HFFc6 (cell line): ENCODE measurements at regions not wholly inside any gene's neighbourhood (a gene's known extent, or its start where the extent isn't known, plus 50 kb on each side); places are given as distances from the start of the nearest gene placed in this dataset.

Experiments
- DNase-seq: peaks from one replicate; pipeline ENCODE4 v3.0.0-alpha.2; 2018
- H3K27ac Mint-ChIP-seq: 2 replicates; pipeline ENCODE4 v1.8.0; 2020; ENCODE audit warnings: mild to moderate bottlenecking, mixed read lengths
- H3K27me3 Mint-ChIP-seq: 2 replicates; pipeline ENCODE4 v1.8.0; 2021; ENCODE audit warnings: mild to moderate bottlenecking, moderate library complexity, mixed read lengths; ENCODE audit not compliant: insufficient read depth
- H3K36me3 Mint-ChIP-seq: 2 replicates; pipeline ENCODE4 v1.8.0; 2021; ENCODE audit warnings: low read depth, mixed read lengths
- H3K4me1 Mint-ChIP-seq: 2 replicates; pipeline ENCODE4 v1.8.0; 2020; ENCODE audit warnings: low read depth, mixed read lengths
- H3K4me3 Mint-ChIP-seq: 2 replicates; pipeline ENCODE4 v1.8.0; 2020; ENCODE audit warnings: mild to moderate bottlenecking, moderate library complexity, mixed read lengths
- H3K9me3 Mint-ChIP-seq: 2 replicates; pipeline ENCODE4 v1.8.0; 2020; ENCODE audit warnings: mild to moderate bottlenecking, mixed read lengths
- TF ChIP-seq, protein P1 (sequence below): fragments of 200-600 bp; sonication (generic); IDR thresholded peaks from 2 replicates; pipeline ENCODE4 v1.5.0; 2021; ENCODE audit warnings: antibody characterized with exemption, mild to moderate bottlenecking

DNA sequence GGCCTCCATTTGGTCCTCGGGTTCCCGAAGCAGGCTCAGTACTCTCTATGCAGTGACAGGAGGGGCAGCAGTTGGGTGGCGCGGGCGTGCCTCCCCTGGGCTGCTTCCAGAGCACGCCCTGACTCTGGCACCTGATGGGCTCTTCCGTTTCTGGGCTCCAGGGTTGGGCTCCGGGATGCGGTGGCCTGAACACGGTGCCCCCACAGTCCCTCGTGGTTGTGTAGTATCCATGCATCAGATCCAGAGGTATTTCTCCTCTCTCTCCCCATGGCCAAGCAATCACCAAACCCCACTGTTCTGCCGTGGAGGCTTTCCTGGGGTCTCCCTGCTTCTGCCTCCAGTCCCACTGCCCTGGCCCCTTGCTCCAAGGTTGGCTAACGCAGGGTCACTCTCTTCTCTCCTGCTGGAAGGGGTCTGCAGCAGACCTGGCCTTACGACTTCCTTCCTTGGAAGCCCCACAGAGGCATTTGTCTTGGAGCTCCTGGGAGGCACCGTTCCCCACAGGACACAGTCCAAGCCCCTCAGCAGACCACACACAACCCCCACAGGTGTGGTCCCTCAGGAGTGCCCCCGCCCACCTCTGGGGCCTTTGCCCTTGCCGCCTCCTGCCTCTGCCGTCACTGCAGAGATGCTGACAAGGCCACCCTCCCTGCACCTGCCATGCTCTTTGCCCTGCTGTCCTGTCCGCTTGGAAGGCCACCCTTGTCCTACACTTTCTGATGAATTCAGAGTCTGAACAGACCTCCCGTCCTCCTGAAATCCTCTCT lies 136.6 kb upstream of the ASB18 start:
- no peak for DNase-seq
- Mint-ChIP-seq H3K27ac (no peak overlapping the region), H3K4me1 (no peaks in the 10 kb centered on the region), H3K36me3 (no peaks in the 10 kb centered on the region), H3K9me3 (peaks cover 66% of the 10 kb centered on the region), H3K27me3 (no peaks in the 10 kb centered on the region; the same call in none of the 2 replicates), H3K4me3 (no peak overlapping the region)
- TF ChIP-seq, protein P1, sequence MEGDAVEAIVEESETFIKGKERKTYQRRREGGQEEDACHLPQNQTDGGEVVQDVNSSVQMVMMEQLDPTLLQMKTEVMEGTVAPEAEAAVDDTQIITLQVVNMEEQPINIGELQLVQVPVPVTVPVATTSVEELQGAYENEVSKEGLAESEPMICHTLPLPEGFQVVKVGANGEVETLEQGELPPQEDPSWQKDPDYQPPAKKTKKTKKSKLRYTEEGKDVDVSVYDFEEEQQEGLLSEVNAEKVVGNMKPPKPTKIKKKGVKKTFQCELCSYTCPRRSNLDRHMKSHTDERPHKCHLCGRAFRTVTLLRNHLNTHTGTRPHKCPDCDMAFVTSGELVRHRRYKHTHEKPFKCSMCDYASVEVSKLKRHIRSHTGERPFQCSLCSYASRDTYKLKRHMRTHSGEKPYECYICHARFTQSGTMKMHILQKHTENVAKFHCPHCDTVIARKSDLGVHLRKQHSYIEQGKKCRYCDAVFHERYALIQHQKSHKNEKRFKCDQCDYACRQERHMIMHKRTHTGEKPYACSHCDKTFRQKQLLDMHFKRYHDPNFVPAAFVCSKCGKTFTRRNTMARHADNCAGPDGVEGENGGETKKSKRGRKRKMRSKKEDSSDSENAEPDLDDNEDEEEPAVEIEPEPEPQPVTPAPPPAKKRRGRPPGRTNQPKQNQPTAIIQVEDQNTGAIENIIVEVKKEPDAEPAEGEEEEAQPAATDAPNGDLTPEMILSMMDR: no peak

DNA sequence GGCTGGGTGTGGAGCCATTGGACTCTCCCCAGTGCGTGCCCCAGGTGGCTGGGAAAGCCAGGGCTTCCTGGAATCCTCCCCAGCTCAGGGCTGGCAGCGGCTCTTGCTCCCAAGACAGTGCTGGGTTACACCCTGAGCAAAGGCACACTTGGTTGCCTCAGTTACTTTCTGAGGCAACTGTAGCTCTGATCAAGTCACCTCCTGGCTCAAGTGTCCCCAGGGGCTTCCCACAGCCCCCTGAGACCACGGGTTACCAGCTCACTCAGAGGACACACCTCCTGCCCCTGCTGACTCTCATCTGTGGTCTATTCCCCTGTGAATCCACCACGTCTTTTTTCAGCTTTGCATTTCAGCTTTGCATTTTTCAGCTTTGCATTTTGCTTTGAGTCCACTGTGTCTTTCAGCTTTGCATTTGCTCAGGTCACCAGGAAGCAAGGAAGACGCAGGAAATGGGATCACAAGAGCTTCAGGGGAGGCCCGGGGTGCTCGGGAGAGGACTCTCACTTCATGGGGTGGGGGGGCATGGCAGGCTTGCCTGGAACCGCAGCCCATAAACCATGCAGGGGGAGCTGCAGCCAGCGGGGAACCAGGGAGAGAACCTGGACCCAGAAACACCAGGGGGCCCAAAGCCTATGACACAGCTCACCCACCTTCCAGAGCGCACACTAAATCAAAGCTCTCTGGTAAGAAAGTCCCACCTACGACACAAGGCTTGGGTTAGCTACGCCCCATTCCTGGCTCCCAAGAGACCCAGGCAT lies 138.0 kb upstream of the ASB18 start:
- Mint-ChIP-seq H3K27me3 (no peaks in the 10 kb centered on the region; the same call in none of the 2 replicates), H3K36me3 (no peaks in the 10 kb centered on the region), H3K4me1 (no peaks in the 10 kb centered on the region), H3K9me3 (peaks cover 71% of the 10 kb centered on the region), H3K4me3 (no peak overlapping the region), H3K27ac (no peak overlapping the region)
- no peak for DNase-seq
- TF ChIP-seq, protein P1: no peak

DNA sequence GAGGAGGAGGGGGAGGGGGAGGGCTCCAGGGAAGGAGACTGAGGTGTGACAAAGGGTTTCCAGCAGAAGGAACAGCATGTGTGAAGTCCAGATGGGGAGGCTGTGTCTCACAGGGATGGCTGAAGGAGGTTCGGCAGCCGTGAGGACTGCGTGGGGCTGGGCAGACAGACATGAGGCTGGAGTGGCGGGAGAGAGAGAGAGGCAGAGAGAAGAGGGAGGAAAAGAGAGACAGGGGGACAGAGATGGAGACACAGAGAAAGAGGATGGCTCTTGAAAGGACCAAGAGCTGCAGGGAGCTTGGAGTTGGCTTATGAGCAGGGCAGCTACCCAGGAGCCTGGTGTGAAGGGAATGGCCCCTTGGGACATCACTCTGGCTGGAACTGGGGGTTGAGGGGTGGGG lies 138.9 kb upstream of the ASB18 start:
- H3K4me1 Mint-ChIP-seq: no peaks in the 10 kb centered on the region
- H3K9me3 Mint-ChIP-seq: peaks cover 78% of the 10 kb centered on the region
- H3K36me3 Mint-ChIP-seq: no peaks in the 10 kb centered on the region
- H3K27me3 Mint-ChIP-seq: no peaks in the 10 kb centered on the region; the same call in none of the 2 replicates
- TF ChIP-seq, protein P1: no peak
- H3K4me3 Mint-ChIP-seq: no peak overlapping the region
- no peak overlapping the region for H3K27ac Mint-ChIP-seq
- DNase-seq: no peak

DNA sequence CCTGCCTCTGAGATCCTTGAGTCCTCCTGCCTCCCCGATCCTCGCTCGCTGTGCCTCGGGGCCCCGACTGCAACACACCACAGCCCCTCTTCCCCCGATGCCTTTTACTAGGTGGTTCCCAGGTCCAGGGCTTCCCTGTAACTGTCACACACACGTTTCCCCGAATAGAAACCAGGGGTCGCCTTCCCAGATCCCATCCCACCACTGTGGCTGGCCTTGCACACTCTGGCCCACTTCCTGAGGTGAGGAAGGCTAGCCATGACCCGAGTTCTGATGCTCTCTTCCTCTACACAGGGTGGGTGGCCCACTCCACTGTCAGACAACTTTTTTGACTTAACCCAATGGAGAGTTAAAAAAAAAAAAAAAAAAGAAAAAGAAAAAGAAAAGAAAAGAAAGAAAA lies 139.6 kb upstream of the ASB18 start:
- Mint-ChIP-seq H3K4me3 (no peak overlapping the region), H3K9me3 (peaks cover 80% of the 10 kb centered on the region), H3K27me3 (no peaks in the 10 kb centered on the region; the same call in none of the 2 replicates), H3K4me1 (no peaks in the 10 kb centered on the region), H3K36me3 (no peaks in the 10 kb centered on the region), H3K27ac (no peak overlapping the region)
- no peak for DNase-seq
- TF ChIP-seq, protein P1: no peak

DNA sequence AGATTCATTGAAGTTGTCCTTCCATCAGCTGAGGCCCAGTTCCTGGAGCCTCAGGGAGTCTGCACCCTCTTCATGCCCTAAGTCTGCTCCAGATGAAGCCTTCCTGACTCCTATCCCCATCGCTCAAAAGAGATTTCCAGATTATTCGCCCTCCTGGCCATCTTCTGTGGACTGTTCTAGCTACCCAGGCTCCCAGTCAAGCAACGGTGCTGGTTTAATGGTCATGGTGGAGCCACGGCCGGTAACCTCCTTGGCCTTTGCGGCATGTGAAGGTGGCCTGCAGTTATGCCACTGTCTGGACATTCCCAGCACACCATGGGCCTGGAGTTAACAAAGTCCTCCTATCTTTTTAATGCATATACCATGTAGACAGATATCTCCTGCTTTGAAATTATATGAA lies 140.1 kb upstream of the ASB18 start:
- TF ChIP-seq, protein P1: no peak
- no peaks in the 10 kb centered on the region for H3K4me1 Mint-ChIP-seq
- no peaks in the 10 kb centered on the region for H3K36me3 Mint-ChIP-seq
- DNase-seq: no peak
- no peaks in the 10 kb centered on the region; the same call in none of the 2 replicates for H3K27me3 Mint-ChIP-seq
- peaks cover 77% of the 10 kb centered on the region for H3K9me3 Mint-ChIP-seq
- H3K27ac Mint-ChIP-seq: no peak overlapping the region
- H3K4me3 Mint-ChIP-seq: no peak overlapping the region
